HepG2 (cell line): ENCODE measurements at regions not wholly inside any gene's neighbourhood (a gene's known extent, or its start where the extent isn't known, plus 50 kb on each side); places are given as distances from the start of the nearest gene placed in this dataset.

ENCODE experiments used
- ATAC-seq: fragments of 200-7000 bp; cut with Tn5 transposase; 3 replicates; pipeline ENCODE4 v1.9.1; 2020; ENCODE audit warnings: mild to moderate bottlenecking, moderate library complexity
- BruUV-seq: library from RNA; stranded (reverse); fragments of 400-500 nt; replicated peaks from 2 replicates; lab custom pipeline; 2021; lab: Mats Ljungman, UMichigan
- CTCF ChIA-PET: fragments of 300-600 bp; formaldehyde crosslinking; extraction: SDS; loops from one replicate; lab custom pipeline; 2021; ENCODE audit warnings: low total read pairs, inconsistent platforms, low intra/inter-chr PET ratio; lab: Yijun Ruan, JAX
- POLR2A ChIA-PET: fragments of 350-600 bp; sonication (Branson Sonifier 250); formaldehyde crosslinking; loops from one replicate; lab custom pipeline; 2020; ENCODE audit warnings: antibody characterized with exemption, inconsistent platforms; lab: Yijun Ruan, JAX
- DNase-seq: peaks from one replicate; pipeline ENCODE4 v3.0.0-alpha.2; 2015; ENCODE audit warnings: low spot score
- FAIRE-seq: peaks from 3 replicates; lab custom pipeline; 2011; peaks lifted over from hg19 to GRCh38; lab: Jason Lieb, UNC
- H2AFZ ChIP-seq: one replicate; pipeline ENCODE4 v1.6.1; 2011; ENCODE audit warnings: low read length, inconsistent platforms
- H3K27ac ChIP-seq: fragments of 300-600 bp; 3 replicates; pipeline ENCODE4 v1.8.0; 2011; ENCODE audit warnings: mixed run types, mild to moderate bottlenecking, mixed read lengths, low read length, inconsistent platforms; ENCODE audit not compliant: insufficient read depth; ENCODE audit errors: extremely low read length
- H3K27me3 ChIP-seq, 2 experiments: fragments of 200-600 bp in 1 of 2; 2 replicates in 1 of 2; 3 replicates in 1 of 2; pipeline versions ENCODE4 v1.6.0 to v1.8.0; 2011; ENCODE audit warnings: low read length in 2 of 2, mild to moderate bottlenecking in 2 of 2, moderate library complexity in 2 of 2, inconsistent platforms in 1 of 2; ENCODE audit not compliant: insufficient read depth in 2 of 2, control insufficient read depth in 1 of 2
- H3K36me3 ChIP-seq, 2 experiments: fragments of 200-600 bp in 1 of 2; replicated peaks in 1 of 2; 2 replicates in 1 of 2; 3 replicates in 1 of 2; pipeline versions ENCODE4 v1.5.1 to v1.8.0; 2011; ENCODE audit warnings: low read length in 2 of 2, inconsistent platforms in 1 of 2; ENCODE audit not compliant: insufficient read depth in 2 of 2, control insufficient read depth in 1 of 2
- H3K4me1 ChIP-seq: 2 replicates; pipeline ENCODE4 v1.5.1; 2012; ENCODE audit warnings: low read length, inconsistent platforms; ENCODE audit not compliant: insufficient read depth
- H3K4me2 ChIP-seq: 2 replicates; pipeline ENCODE4 v1.6.0; 2011; ENCODE audit warnings: low read depth, low read length, inconsistent platforms
- H3K4me3 ChIP-seq, 3 experiments: fragments of 200-600 bp in 1 of 3; sonication (generic), shearing (Covaris generic) in 1 of 3; replicated peaks in 1 of 3; 2 replicates each; pipeline ENCODE4 v1.5.1; 2011 to 2016; ENCODE audit warnings: low read length in 3 of 3, inconsistent platforms in 2 of 3, low read depth in 2 of 3, mild to moderate bottlenecking in 2 of 3, control low read depth in 1 of 3, mixed read lengths in 1 of 3; ENCODE audit not compliant: insufficient read depth in 1 of 3
- H3K79me2 ChIP-seq: one replicate; pipeline ENCODE4 v1.6.1; 2011; ENCODE audit warnings: low read length, inconsistent platforms; ENCODE audit not compliant: insufficient read depth
- H3K9ac ChIP-seq: 2 replicates; pipeline ENCODE4 v1.6.0; 2011; ENCODE audit warnings: mild to moderate bottlenecking, low read depth, low read length, inconsistent platforms; ENCODE audit not compliant: insufficient read depth
- H3K9me3 ChIP-seq: 2 replicates; pipeline ENCODE4 v1.5.1; 2012; ENCODE audit warnings: mild to moderate bottlenecking, low read length
- H4K20me1 ChIP-seq: 2 replicates; pipeline ENCODE4 v1.6.0; 2011; ENCODE audit warnings: inconsistent platforms, mild to moderate bottlenecking, low read length, moderate library complexity; ENCODE audit not compliant: insufficient read depth
- ARNT2 ChIP-seq: sonication (generic); formaldehyde crosslinking; IDR thresholded peaks from 2 replicates; pipeline ENCODE4 v1.8.0; 2022; ENCODE audit warnings: mild to moderate bottlenecking, low read depth, missing genetic modification reagents, moderate library complexity
- IRF9 ChIP-seq: sonication (generic); formaldehyde crosslinking; IDR thresholded peaks from 2 replicates; pipeline ENCODE4 v1.8.0; 2022; ENCODE audit warnings: missing genetic modification reagents, mild to moderate bottlenecking, borderline replicate concordance
- KAT8 ChIP-seq: IDR thresholded peaks from 2 replicates; pipeline ENCODE4 v1.6.1; 2016; ENCODE audit warnings: missing genetic modification reagents, missing compliant biosample characterization
- KMT2A ChIP-seq: sonication (generic); formaldehyde crosslinking; IDR thresholded peaks from 2 replicates; pipeline ENCODE4 v1.4.0; 2020; ENCODE audit warnings: missing genetic modification reagents
- NONO ChIP-seq, 2 experiments: fragments of 450-650 bp in 1 of 2; sonication (generic) in 1 of 2; formaldehyde crosslinking in 1 of 2; IDR thresholded peaks in 1 of 2; conservative IDR thresholded peaks in 1 of 2; 2 replicates each; pipeline versions ENCODE4 v1.6.1 to v1.8.0; 2017 to 2022; ENCODE audit warnings: mild to moderate bottlenecking in 1 of 2, missing genetic modification reagents in 1 of 2, moderate library complexity in 1 of 2
- NR3C1 ChIP-seq: sonication (generic); formaldehyde crosslinking; IDR thresholded peaks from 2 replicates; pipeline ENCODE4 v1.4.0; 2020; ENCODE audit warnings: missing genetic modification reagents
- PHF5A ChIP-seq: IDR thresholded peaks from one replicate; pipeline ENCODE4 v1.6.1; 2018; ENCODE audit warnings: low read depth, missing genetic modification reagents; ENCODE audit not compliant: unreplicated experiment
- RXRB ChIP-seq: IDR thresholded peaks from 2 replicates; pipeline ENCODE4 v1.6.1; 2016; ENCODE audit warnings: borderline replicate concordance, missing genetic modification reagents, missing compliant biosample characterization
- SIX4 ChIP-seq: sonication (generic); formaldehyde crosslinking; IDR thresholded peaks from 2 replicates; pipeline ENCODE4 v1.4.0; 2020; ENCODE audit warnings: missing genetic modification reagents
- SMC3 ChIP-seq: IDR thresholded peaks from 2 replicates; pipeline ENCODE4 v1.6.1; 2011; ENCODE audit warnings: low read length, improper control_type of control experiment
- ZBTB14 ChIP-seq: sonication (generic); formaldehyde crosslinking; IDR thresholded peaks from 2 replicates; pipeline ENCODE4 v1.4.0; 2020; ENCODE audit warnings: missing genetic modification reagents
- ZFP36L1 ChIP-seq: sonication (generic); formaldehyde crosslinking; IDR thresholded peaks from 2 replicates; pipeline ENCODE4 v1.8.0; 2022; ENCODE audit warnings: mild to moderate bottlenecking, missing genetic modification reagents, moderate library complexity
- ZNF180 ChIP-seq: sonication (generic); formaldehyde crosslinking; IDR thresholded peaks from 2 replicates; pipeline ENCODE4 v1.4.0; 2020; ENCODE audit warnings: low read depth, missing genetic modification reagents, borderline replicate concordance
- ZNF7 ChIP-seq: IDR thresholded peaks from 2 replicates; pipeline ENCODE4 v1.6.1; 2016; ENCODE audit warnings: missing biosample characterization, missing genetic modification reagents
- ZNF83 ChIP-seq: sonication (generic); formaldehyde crosslinking; IDR thresholded peaks from 2 replicates; pipeline ENCODE4 v1.4.0; 2020; ENCODE audit warnings: missing genetic modification reagents, mild to moderate bottlenecking, borderline replicate concordance
- WGBS: methylation state at CpG from one replicate; pipeline ENCODE4 v1.1.6; 2017; ENCODE audit warnings: low lambda C conversion rate; 5-methylcytosine and 5-hydroxymethylcytosine counted together
- in situ Hi-C: cut with HindIII; loops from 2 replicates; pipeline ENCODE4 v1.10.0; 2017; ENCODE audit warnings: low pct_unique_long_range_greater_than_20kb; ENCODE audit not compliant: extremely low pct_ligation_motif_present
- intact Hi-C: fragments of 100-400 bp; cut with micrococcal nuclease; formaldehyde crosslinking; loops from one replicate; pipeline ENCODE4 v1.10.0; 2022; ENCODE audit not compliant: unreplicated experiment
- TF ChIP-seq, protein P1 (sequence below): fragments of 450-650 bp; IDR thresholded peaks from 2 replicates; pipeline ENCODE4 v1.6.1; 2017; ENCODE audit warnings: mild to moderate bottlenecking
- TF ChIP-seq, protein P2 (sequence below): sonication (generic); formaldehyde crosslinking; IDR thresholded peaks from 2 replicates; pipeline ENCODE4 v1.4.0; 2020; ENCODE audit warnings: mild to moderate bottlenecking, missing genetic modification reagents

DNA sequence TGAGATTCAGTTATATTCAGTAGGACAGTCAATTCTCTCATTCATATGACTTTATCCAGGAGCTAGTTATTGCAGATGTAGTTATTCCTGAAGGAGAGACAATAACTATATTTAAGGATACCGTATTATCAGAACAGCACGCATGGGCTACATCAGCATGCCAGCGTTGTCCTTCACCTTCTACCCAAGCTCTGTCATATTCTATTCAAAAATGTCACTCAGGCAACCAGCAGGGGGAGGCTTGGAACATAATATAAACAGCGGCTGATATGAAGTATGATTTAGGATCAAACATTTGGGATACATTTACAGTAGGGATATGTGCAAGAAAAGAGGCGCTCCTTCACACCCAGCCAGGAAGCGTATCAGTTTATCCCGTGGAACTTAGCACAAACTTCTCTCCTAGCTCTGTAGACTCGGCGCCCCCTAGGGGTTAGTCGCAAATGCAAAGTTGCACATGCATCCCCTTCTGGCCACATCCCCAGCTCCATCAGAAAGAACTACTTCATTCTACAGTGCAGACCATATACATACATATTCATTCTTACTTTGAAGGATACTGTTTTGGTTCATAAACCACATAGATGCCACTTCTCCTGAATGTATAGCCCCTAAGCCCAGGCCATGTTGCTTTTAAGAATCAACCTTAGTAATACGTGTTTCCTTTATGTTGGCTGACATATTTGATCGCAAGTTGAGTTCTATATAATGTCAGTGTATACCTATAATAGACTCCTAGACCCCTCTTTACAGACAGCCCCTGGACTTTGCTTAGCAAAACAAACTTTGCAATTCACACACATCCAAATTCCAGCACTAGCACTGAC, 759.4 kb downstream of the ADCYAP1 start (continued):
- TF ChIP-seq IRF9 (CRISPR knock-in tag) (no peak), SMC3 (peak; percentile 23; the same call in 1 of the 2 replicates), ZBTB14 (no peak)

- Histone ChIP-seq H3K36me3 (no peaks in the 10 kb centered on the region), H3K4me1 (no peaks in the 10 kb centered on the region), H3K27me3 (no peaks in the 10 kb centered on the region), H3K9ac (no peak overlapping the region), H3K9me3 (no peaks in the 10 kb centered on the region), H2AFZ (no peak overlapping the region), H4K20me1 (no peaks in the 10 kb centered on the region), H3K4me3 (no peak overlapping the region), H3K79me2 (no peaks in the 10 kb centered on the region), H3K27ac (no peak overlapping the region), H3K4me2 (no peak overlapping the region)
- WGBS, result 4% methylated on average over 1 of the region's 1 CpG
- ChIA-PET CTCF (no interaction called here), POLR2A (no interaction called here)
- ATAC-seq (no peak), DNase-seq (no peak), FAIRE-seq (no peak)
- in situ Hi-C loops (loop anchor here (25.0 kb wide), 1 partner anchor 803 kb away; no protein-coding TSS in a partner anchor), intact Hi-C loops (no loop called here)
- no TSS peak for BruUV-seq
- no peak for TF ChIP-seq KMT2A (CRISPR knock-in tag)
- TF ChIP-seq NR3C1 (CRISPR knock-in tag), result no peak
- TF ChIP-seq ZNF180 (CRISPR knock-in tag), result no peak
- TF ChIP-seq ZNF7, result no peak
- TF ChIP-seq ZNF83 (CRISPR knock-in tag), result no peak
- TF ChIP-seq SIX4, result no peak
- TF ChIP-seq NONO (IDR thresholded peaks at IDR 0.05), result no peak
- TF ChIP-seq NONO (CRISPR knock-in tag; conservative IDR thresholded peaks at IDR 0.05), result no peak
- no peak for TF ChIP-seq PHF5A
- no peak for TF ChIP-seq ZFP36L1 (CRISPR knock-in tag)
- TF ChIP-seq, protein P1, sequence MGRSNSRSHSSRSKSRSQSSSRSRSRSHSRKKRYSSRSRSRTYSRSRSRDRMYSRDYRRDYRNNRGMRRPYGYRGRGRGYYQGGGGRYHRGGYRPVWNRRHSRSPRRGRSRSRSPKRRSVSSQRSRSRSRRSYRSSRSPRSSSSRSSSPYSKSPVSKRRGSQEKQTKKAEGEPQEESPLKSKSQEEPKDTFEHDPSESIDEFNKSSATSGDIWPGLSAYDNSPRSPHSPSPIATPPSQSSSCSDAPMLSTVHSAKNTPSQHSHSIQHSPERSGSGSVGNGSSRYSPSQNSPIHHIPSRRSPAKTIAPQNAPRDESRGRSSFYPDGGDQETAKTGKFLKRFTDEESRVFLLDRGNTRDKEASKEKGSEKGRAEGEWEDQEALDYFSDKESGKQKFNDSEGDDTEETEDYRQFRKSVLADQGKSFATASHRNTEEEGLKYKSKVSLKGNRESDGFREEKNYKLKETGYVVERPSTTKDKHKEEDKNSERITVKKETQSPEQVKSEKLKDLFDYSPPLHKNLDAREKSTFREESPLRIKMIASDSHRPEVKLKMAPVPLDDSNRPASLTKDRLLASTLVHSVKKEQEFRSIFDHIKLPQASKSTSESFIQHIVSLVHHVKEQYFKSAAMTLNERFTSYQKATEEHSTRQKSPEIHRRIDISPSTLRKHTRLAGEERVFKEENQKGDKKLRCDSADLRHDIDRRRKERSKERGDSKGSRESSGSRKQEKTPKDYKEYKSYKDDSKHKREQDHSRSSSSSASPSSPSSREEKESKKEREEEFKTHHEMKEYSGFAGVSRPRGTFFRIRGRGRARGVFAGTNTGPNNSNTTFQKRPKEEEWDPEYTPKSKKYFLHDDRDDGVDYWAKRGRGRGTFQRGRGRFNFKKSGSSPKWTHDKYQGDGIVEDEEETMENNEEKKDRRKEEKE, result no peak
- TF ChIP-seq RXRB (CRISPR knock-in tag), result no peak
- no peak for TF ChIP-seq ARNT2 (CRISPR knock-in tag)
- TF ChIP-seq, protein P2, sequence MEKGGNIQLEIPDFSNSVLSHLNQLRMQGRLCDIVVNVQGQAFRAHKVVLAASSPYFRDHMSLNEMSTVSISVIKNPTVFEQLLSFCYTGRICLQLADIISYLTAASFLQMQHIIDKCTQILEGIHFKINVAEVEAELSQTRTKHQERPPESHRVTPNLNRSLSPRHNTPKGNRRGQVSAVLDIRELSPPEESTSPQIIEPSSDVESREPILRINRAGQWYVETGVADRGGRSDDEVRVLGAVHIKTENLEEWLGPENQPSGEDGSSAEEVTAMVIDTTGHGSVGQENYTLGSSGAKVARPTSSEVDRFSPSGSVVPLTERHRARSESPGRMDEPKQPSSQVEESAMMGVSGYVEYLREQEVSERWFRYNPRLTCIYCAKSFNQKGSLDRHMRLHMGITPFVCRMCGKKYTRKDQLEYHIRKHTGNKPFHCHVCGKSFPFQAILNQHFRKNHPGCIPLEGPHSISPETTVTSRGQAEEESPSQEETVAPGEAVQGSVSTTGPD, result no peak
- TF ChIP-seq KAT8, result no peak
Observed at GRCh38 chr18:1665079-1665478, 760.4 kb downstream of the ADCYAP1 start.
